MM.1S (cell line): ENCODE measurements at regions not wholly inside any gene's neighbourhood (a gene's known extent, or its start where the extent isn't known, plus 50 kb on each side); places are given as distances from the start of the nearest gene placed in this dataset.

Experiments used
- EZH2 ChIP-seq: fragments of 300-600 bp; sonication (generic); optimal IDR thresholded peaks from 2 replicates; pipeline ENCODE3; 2017; ENCODE audit warnings: low read depth, mild to moderate bottlenecking, antibody characterized with exemption, low read length, mixed read lengths
- TF ChIP-seq, protein P1 (sequence below): fragments of 300-600 bp; sonication (generic); IDR thresholded peaks from 2 replicates; pipeline ENCODE4 v1.5.1; 2016; ENCODE audit warnings: antibody characterized with exemption, low read length, mixed read lengths

DNA sequence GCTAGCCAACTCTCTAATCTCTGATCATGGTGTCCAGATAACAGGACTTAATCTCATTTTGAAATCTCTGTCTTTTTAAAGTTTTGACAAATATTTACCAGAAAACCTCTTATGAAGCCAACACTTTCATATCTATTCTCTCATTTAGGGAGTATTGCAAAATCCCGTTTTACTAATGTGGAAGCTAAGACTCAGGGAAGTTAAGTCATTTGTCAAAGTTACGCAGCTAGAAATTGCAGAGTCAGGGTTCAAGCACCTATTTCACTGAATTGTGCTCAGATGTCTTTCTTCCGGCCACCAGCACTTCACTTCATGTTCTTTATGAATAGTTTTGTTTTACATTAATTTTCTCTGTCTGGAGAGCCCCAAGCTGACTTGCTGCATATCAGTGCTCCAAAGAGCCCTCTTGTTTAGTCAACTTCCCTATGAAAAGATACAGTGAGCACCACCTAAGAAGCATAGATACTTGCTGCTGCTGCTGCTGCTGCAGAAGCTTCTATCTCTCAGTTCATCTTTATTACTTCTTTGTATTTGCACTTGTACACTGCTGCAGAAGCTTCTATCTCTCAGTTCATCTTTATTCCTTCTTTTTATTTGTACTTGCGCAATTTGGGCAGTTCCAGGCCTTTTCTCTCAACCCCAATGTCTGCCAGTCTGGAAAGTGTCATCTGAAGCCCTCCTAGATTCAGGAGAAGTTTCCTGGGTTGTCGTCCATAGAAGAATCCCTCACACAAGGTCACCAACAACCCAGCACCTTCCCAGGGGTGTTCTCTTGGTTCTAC lies 329.7 kb downstream of the MAFB start:
- TF ChIP-seq EZH2 = no peak
- TF ChIP-seq, protein P1, sequence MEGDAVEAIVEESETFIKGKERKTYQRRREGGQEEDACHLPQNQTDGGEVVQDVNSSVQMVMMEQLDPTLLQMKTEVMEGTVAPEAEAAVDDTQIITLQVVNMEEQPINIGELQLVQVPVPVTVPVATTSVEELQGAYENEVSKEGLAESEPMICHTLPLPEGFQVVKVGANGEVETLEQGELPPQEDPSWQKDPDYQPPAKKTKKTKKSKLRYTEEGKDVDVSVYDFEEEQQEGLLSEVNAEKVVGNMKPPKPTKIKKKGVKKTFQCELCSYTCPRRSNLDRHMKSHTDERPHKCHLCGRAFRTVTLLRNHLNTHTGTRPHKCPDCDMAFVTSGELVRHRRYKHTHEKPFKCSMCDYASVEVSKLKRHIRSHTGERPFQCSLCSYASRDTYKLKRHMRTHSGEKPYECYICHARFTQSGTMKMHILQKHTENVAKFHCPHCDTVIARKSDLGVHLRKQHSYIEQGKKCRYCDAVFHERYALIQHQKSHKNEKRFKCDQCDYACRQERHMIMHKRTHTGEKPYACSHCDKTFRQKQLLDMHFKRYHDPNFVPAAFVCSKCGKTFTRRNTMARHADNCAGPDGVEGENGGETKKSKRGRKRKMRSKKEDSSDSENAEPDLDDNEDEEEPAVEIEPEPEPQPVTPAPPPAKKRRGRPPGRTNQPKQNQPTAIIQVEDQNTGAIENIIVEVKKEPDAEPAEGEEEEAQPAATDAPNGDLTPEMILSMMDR = no peak
